ENCODE measurements at regions not wholly inside any gene's neighbourhood (a gene's known extent, or its start where the extent isn't known, plus 50 kb on each side); places are given as distances from the start of the nearest gene placed in this dataset.

GRCh38 chr2:222780051-222780450, 80.8 kb upstream of the ACSL3 start:
- TF ChIP-seq CEBPB (IDR thresholded peaks at IDR 0.05; ENCODE audit: low read depth, low read length) (no peak), RCOR1 (IDR thresholded peaks at IDR 0.05; ENCODE audit: insufficient replicate concordance, low read length) (no peak), RFX5 (IDR thresholded peaks at IDR 0.05; ENCODE audit: low read depth, low read length) (no peak), MAFK (IDR thresholded peaks at IDR 0.05; ENCODE audit: low read depth, low read length) (no peak), SMC3 (IDR thresholded peaks at IDR 0.05; ENCODE audit: low read depth, low read length) (no peak), BHLHE40 (IDR thresholded peaks at IDR 0.05; ENCODE audit: low read depth, low read length) (no peak), NFE2L2 (IDR thresholded peaks at IDR 0.05; ENCODE audit: low read depth, low read length) (no peak), MXI1 (IDR thresholded peaks at IDR 0.05; ENCODE audit: borderline replicate concordance, low read depth, low read length) (no peak), CHD1 (IDR thresholded peaks at IDR 0.05; ENCODE audit: low read depth, low read length) (no peak)
- TF ChIP-seq, protein P1, sequence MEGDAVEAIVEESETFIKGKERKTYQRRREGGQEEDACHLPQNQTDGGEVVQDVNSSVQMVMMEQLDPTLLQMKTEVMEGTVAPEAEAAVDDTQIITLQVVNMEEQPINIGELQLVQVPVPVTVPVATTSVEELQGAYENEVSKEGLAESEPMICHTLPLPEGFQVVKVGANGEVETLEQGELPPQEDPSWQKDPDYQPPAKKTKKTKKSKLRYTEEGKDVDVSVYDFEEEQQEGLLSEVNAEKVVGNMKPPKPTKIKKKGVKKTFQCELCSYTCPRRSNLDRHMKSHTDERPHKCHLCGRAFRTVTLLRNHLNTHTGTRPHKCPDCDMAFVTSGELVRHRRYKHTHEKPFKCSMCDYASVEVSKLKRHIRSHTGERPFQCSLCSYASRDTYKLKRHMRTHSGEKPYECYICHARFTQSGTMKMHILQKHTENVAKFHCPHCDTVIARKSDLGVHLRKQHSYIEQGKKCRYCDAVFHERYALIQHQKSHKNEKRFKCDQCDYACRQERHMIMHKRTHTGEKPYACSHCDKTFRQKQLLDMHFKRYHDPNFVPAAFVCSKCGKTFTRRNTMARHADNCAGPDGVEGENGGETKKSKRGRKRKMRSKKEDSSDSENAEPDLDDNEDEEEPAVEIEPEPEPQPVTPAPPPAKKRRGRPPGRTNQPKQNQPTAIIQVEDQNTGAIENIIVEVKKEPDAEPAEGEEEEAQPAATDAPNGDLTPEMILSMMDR (conservative IDR thresholded peaks at IDR 0.05; ENCODE audit: low read depth, low read length): no peak
- Histone ChIP-seq H3K27me3 (ENCODE audit: control insufficient read depth, insufficient read depth, low read length) (peaks cover 2% of the 10 kb centered on the region; the same call in 1 of the 2 replicates), H2BK20ac (ENCODE audit: low read depth, low read length) (no peak overlapping the region), H3K4me1 (ENCODE audit: control insufficient read depth, insufficient read depth, low read length) (no peaks in the 10 kb centered on the region), H4K91ac (ENCODE audit: insufficient read depth, low read depth, low read length) (no peak overlapping the region), H3K4ac (ENCODE audit: low read depth, low read length) (no peak overlapping the region), H3K56ac (ENCODE audit: extremely low read depth, insufficient read depth, low read length) (no peak overlapping the region), H3K18ac (ENCODE audit: low read depth, low read length) (no peak overlapping the region), H3K9me3 (ENCODE audit: control insufficient read depth, insufficient read depth, low read length) (no peaks in the 10 kb centered on the region), H3K9ac (ENCODE audit: low read depth, low read length) (no peak overlapping the region), H2AFZ (replicated peaks; ENCODE audit: low read length, poor library complexity) (no peak overlapping the region), H3K23ac (ENCODE audit: low read depth, low read length) (no peak overlapping the region), H3K4me2 (ENCODE audit: low read depth, low read length) (no peak overlapping the region), H3K14ac (replicated peaks; ENCODE audit: low read depth, low read length) (no peak overlapping the region), H4K20me1 (ENCODE audit: insufficient read depth, low read length) (no peaks in the 10 kb centered on the region), H4K8ac (ENCODE audit: low read depth in 2 of 2, low read length in 2 of 2) (no peak overlapping the region), H2BK5ac (ENCODE audit: low read depth, low read length, poor library complexity, severe bottlenecking) (no peak overlapping the region), H2BK15ac (ENCODE audit: low read depth, low read length) (no peak overlapping the region), H3K9me1 (ENCODE audit: insufficient read depth, low read length) (no peaks in the 10 kb centered on the region), H2AK5ac (ENCODE audit: low read depth, low read length) (no peak overlapping the region), H4K5ac (ENCODE audit: low read depth, low read length) (no peak overlapping the region), H2AK9ac (replicated peaks; ENCODE audit: low read depth, low read length, poor library complexity) (no peak overlapping the region), H2BK120ac (ENCODE audit: low read depth, low read length) (no peak overlapping the region), H3K27ac (ENCODE audit: insufficient read depth, low read length) (no peak overlapping the region), H3K36me3 (ENCODE audit: control insufficient read depth, insufficient read depth, low read length) (no peaks in the 10 kb centered on the region), H3K79me1 (ENCODE audit: low read depth in 1 of 2, low read length in 2 of 2) (no peaks in the 10 kb centered on the region), H3K4me3 (ENCODE audit: insufficient read depth, low read depth, low read length) (no peak overlapping the region)
- DNase-seq: no peak
- in situ Hi-C loops (cut with MboI; ENCODE audit: low sequenced_read_pairs) (no loop called here), intact Hi-C loops (cut with micrococcal nuclease) (no loop called here), dilution Hi-C loops (cut with HindIII; ENCODE audit: low sequenced_read_pairs, unreplicated experiment) (no loop called here)
- ChIA-PET CTCF (interaction anchor here (0.7 kb wide), 1 partner anchor 17 kb away, joined by 3 read pairs; no protein-coding TSS in a partner anchor), POLR2A (ENCODE audit: unreplicated experiment) (no interaction called here)
- ATAC-seq (ENCODE audit: low read depth): no peak
- no CpG with 5 or more reads among the region's 4 CpGs for WGBS, 2 experiments (ENCODE audit: extremely low coverage in 2 of 2, insufficient read length in 1 of 2)
- BruUV-seq (replicated peaks): no TSS peak

Data from IMR-90 (cell line).